Stimulated activated naive CD8-positive, alpha-beta T cell treated with anti-CD3 and anti-CD28 coated beads, Interleukin-15, amount 100 ng/mL, for 72 hours (primary cell): ENCODE measurements at regions not wholly inside any gene's neighbourhood (a gene's known extent, or its start where the extent isn't known, plus 50 kb on each side); places are given as distances from the start of the nearest gene placed in this dataset.
A peak's percentile ranks its signal among the peaks of the same experiment; 100 is the strongest.
"Not testable (repeated sequence)": the region's sequence is repeated elsewhere in the genome, so short reads cannot be mapped to it uniquely, and the experiment has no call there.

Source experiments
- ATAC-seq: fragments of 150-1000 bp; cut with Tn5 transposase; 2 replicates; pipeline ENCODE4 v1.10.0; 2021; ENCODE audit warnings: mild to moderate bottlenecking, moderate library complexity
- DNase-seq, 2 donors: peaks; one replicate each; pipeline ENCODE4 v3.0.0; 2021 to 2022
- H3K27ac Mint-ChIP-seq, 2 donors: one replicate each; pipeline ENCODE4 v1.8.0; 2022; ENCODE audit warnings: mild to moderate bottlenecking in 2 of 2, mixed read lengths in 2 of 2, moderate library complexity in 2 of 2
- H3K27me3 Mint-ChIP-seq: one replicate; pipeline ENCODE4 v1.8.0; 2022; ENCODE audit warnings: mixed read lengths
- H3K4me1 Mint-ChIP-seq: one replicate; pipeline ENCODE4 v1.8.0; 2022; ENCODE audit warnings: mild to moderate bottlenecking, mixed read lengths
- H3K4me3 Mint-ChIP-seq, 2 donors: one replicate each; pipeline ENCODE4 v1.8.0; 2022; ENCODE audit warnings: mild to moderate bottlenecking in 2 of 2, mixed read lengths in 2 of 2, moderate library complexity in 1 of 2
- H3K9me3 Mint-ChIP-seq, 2 donors: one replicate each; pipeline ENCODE4 v1.8.0; 2022; ENCODE audit warnings: mixed read lengths in 2 of 2

- ATAC-seq (no peak), DNase-seq (no peak)
- Mint-ChIP-seq H3K27me3 (no peaks in the 10 kb centered on the region), H3K9me3 (peaks cover 0 to 14% of the 10 kb centered on the region in 2 donors), H3K27ac (no peak overlapping the region), H3K4me1 (no peaks in the 10 kb centered on the region), H3K4me3 (no peak overlapping the region)
These were observed 155.8 kb downstream of the NAA11 start for GRCh38 chr4:79170077-79170476.

- Mint-ChIP-seq H3K4me1 (no peaks in the 10 kb centered on the region), H3K27me3 (no peaks in the 10 kb centered on the region), H3K27ac (no peak overlapping the region), H3K9me3 (peaks cover 0 to 14% of the 10 kb centered on the region in 2 donors), H3K4me3 (no peak overlapping the region)
- ATAC-seq (no peak), DNase-seq (no peak)
These were observed 160.8 kb downstream of the NAA11 start for GRCh38 chr4:79164907-79165610.

DNA sequence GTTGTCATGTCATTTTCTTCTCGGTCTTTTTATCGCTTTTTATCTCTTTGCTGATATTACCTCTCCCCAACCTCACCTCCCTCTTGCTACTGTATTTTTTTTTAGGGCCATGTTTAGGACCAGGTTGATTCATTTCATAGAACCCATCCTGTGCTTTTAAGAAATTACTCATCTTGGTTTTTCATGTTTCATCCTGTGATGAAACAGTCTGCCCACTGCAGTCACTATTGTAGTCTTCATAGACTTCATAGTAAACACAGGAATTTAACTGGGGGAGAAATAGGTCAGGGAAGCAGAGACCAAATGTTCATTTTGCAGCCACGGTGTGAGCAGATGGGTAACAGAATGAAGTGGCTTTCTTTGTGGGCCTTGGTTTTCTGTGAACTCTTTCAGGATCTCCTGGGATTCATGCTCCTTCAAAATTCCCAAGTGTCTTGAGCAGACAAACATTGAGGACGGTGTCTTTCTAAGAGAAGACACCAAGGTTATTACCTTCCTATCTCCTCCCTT is 161.8 kb downstream of the NAA11 start:
- Mint-ChIP-seq H3K4me1 (no peaks in the 10 kb centered on the region), H3K4me3 (no peak overlapping the region), H3K27ac (no peak overlapping the region), H3K9me3 (peaks cover 0 to 7% of the 10 kb centered on the region in 2 donors), H3K27me3 (no peaks in the 10 kb centered on the region)
- ATAC-seq (peak; percentile 63), DNase-seq (no peak)

DNA sequence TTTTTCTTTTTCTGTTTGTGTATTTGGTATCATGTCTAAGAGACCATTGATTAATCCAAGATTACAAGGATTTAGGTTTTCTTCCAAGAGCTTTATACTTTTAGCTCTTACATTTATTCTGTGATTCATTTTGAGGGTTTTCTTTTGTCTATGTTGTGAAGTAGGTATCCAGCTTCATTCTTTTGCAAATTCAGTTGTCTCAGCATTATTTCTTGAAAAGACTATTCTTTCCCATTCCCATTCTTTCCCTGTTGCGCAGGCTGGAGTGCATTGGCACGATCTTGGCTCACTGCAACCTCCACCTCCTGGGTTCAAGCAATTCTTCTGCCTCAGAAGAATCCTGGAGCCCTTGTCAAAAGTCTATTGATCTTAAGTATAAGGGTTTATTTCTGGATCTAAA is 164.9 kb downstream of the NAA11 start:
- DNase-seq (no peak), ATAC-seq (no peak)
- Mint-ChIP-seq H3K4me3 (no peak overlapping the region), H3K4me1 (no peaks in the 10 kb centered on the region), H3K27ac (no peak overlapping the region), H3K9me3 (no peaks in the 10 kb centered on the region), H3K27me3 (no peaks in the 10 kb centered on the region)

DNA sequence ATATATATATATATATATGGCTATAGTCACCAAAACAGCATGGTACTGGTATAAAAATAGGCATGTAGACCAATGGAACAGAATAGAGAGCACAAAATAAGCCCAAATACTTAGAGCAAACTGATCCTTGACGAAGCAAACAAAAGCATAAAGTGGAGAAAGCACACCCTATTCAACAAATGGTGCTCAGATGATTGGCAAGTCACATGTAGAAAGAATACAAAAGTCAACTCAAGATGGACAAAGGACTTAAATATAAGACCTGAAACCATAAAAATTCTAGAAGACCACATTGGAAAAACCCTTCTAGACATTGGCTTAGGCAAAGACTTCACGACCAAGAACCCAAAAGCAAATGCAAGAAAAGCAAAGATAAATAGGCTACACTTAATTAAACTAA is 167.2 kb downstream of the NAA11 start:
- not testable (repeated sequence) for H3K9me3 Mint-ChIP-seq, H3K27me3 Mint-ChIP-seq, ATAC-seq, H3K4me3 Mint-ChIP-seq, DNase-seq, H3K4me1 Mint-ChIP-seq, H3K27ac Mint-ChIP-seq

- peaks cover 0 to 6% of the 10 kb centered on the region in 2 donors for H3K9me3 Mint-ChIP-seq
- no peak for ATAC-seq
- no peaks in the 10 kb centered on the region for H3K27me3 Mint-ChIP-seq
- DNase-seq: no peak
- H3K27ac Mint-ChIP-seq: no peak overlapping the region
- no peaks in the 10 kb centered on the region for H3K4me1 Mint-ChIP-seq
- H3K4me3 Mint-ChIP-seq: no peak overlapping the region
These were observed 170.5 kb downstream of the NAA11 start for GRCh38 chr4:79155336-79155735.

GRCh38 chr4:79150820-79151416 is 174.9 kb downstream of the NAA11 start:
- DNase-seq: no peak
- no peaks in the 10 kb centered on the region for H3K27me3 Mint-ChIP-seq
- ATAC-seq: no peak

GRCh38 chr4:79148369-79148768 is 177.5 kb downstream of the NAA11 start:
- H3K27ac Mint-ChIP-seq: no peak overlapping the region

More at GRCh38 chr4:79150820-79151416, 174.9 kb downstream of the NAA11 start:
- Mint-ChIP-seq H3K4me3 (no peak overlapping the region), H3K4me1 (no peaks in the 10 kb centered on the region), H3K27ac (no peak overlapping the region), H3K9me3 (peaks cover 0 to 6% of the 10 kb centered on the region in 2 donors)

GRCh38 chr4:79147251-79147650 is 178.6 kb downstream of the NAA11 start:
- no peak overlapping the region for H3K27ac Mint-ChIP-seq
- H3K27me3 Mint-ChIP-seq: no peaks in the 10 kb centered on the region
- DNase-seq: no peak
- ATAC-seq: no peak
- H3K9me3 Mint-ChIP-seq: no peaks in the 10 kb centered on the region
- H3K4me3 Mint-ChIP-seq: no peak overlapping the region
- no peaks in the 10 kb centered on the region for H3K4me1 Mint-ChIP-seq

More at GRCh38 chr4:79148369-79148768, 177.5 kb downstream of the NAA11 start:
- no peaks in the 10 kb centered on the region for H3K9me3 Mint-ChIP-seq
- DNase-seq (no peak), ATAC-seq (no peak)
- no peaks in the 10 kb centered on the region for H3K27me3 Mint-ChIP-seq
- no peak overlapping the region for H3K4me3 Mint-ChIP-seq
- no peaks in the 10 kb centered on the region for H3K4me1 Mint-ChIP-seq

DNA sequence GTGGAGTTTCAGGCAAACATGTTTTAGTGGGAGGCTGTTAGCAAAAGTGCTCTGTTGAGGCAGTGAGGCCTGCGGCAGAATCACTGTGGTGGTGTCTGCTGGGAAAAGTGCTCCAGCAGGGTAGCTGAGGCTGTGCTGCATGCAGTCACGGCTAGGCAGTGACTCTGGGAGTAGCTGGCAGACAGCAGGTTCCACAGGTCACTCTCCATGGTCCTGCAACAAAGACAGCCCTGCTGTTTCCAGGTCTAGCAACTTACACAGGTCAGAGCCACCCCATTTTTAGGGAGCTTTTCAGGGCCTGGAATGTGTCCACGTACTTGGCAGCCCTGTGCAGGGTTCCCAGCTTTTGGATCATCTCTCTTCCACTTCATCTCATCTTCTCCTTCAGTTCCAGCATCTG is 184.3 kb downstream of the NAA11 start:
- no peak for DNase-seq

GRCh38 chr4:79134767-79135166 is 191.1 kb downstream of the NAA11 start:
- Mint-ChIP-seq H3K27me3 (no peaks in the 10 kb centered on the region), H3K27ac (no peak overlapping the region), H3K4me1 (no peaks in the 10 kb centered on the region), H3K4me3 (no peak overlapping the region), H3K9me3 (peaks cover 0 to 13% of the 10 kb centered on the region in 2 donors)
- DNase-seq (no peak), ATAC-seq (no peak)

More for the DNA sequence above, 184.3 kb downstream of the NAA11 start:
- no peaks in the 10 kb centered on the region for H3K4me1 Mint-ChIP-seq
- no peak overlapping the region for H3K27ac Mint-ChIP-seq
- no peak overlapping the region for H3K4me3 Mint-ChIP-seq
- H3K9me3 Mint-ChIP-seq: peaks cover 0 to 6% of the 10 kb centered on the region in 2 donors
- peak; percentile 31 for ATAC-seq
- H3K27me3 Mint-ChIP-seq: no peaks in the 10 kb centered on the region

DNA sequence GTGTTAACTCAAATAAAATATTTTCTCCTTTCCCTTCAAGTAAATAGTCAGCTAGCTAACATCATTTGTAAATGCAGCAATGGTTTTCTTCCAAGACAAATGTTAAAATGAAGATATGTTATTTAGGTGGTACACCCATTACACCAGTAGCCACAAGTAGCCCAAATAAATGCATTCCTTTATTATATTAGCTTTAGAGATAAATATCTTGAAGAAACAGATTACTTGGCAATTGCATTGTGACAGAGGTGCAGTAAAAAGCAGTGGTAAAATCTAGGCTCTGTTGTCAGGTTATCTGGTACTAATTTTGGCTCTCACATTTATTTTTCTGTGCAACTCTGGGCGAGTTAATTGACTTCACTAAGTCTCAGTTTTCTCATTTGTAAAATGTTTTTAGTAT is 193.0 kb downstream of the NAA11 start:
- peaks cover 8 to 30% of the 10 kb centered on the region in 2 donors for H3K9me3 Mint-ChIP-seq
- H3K4me1 Mint-ChIP-seq: no peaks in the 10 kb centered on the region
- H3K27me3 Mint-ChIP-seq: no peaks in the 10 kb centered on the region
- DNase-seq (no peak), ATAC-seq (no peak)
- no peak overlapping the region for H3K4me3 Mint-ChIP-seq
- no peak overlapping the region for H3K27ac Mint-ChIP-seq

DNA sequence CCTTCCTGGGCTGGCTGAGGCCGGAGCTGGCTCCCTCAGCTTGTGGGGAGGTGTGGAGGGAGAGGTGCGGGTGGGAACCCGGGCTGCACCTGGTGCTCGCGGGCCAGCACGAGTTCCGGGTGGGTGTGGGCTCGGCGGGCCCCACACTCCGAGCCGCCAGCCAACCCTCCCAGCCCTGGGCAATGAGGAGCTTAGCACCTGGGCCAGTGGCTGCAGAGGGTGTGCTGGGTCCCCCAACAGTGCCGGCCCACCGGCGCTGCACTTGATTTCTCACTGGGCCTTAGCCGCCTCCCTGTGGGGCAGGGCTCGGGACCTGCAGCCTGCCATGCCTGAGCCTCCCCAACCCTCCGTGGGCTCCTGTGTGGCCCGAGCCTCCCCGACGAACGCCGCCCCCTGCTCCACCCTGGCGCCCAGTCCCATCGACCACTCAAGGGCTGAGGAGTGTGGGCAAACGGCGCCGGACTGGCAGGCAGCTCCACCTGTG is 182.7 kb upstream of the PAQR3 start:
- ATAC-seq (peak; percentile 31), DNase-seq (no peak)
- no peaks in the 10 kb centered on the region for H3K27me3 Mint-ChIP-seq
- H3K4me1 Mint-ChIP-seq: no peaks in the 10 kb centered on the region
- no peak overlapping the region for H3K27ac Mint-ChIP-seq
- H3K9me3 Mint-ChIP-seq: peaks cover 31 to 51% of the 10 kb centered on the region in 2 donors
- no peak overlapping the region for H3K4me3 Mint-ChIP-seq

DNA sequence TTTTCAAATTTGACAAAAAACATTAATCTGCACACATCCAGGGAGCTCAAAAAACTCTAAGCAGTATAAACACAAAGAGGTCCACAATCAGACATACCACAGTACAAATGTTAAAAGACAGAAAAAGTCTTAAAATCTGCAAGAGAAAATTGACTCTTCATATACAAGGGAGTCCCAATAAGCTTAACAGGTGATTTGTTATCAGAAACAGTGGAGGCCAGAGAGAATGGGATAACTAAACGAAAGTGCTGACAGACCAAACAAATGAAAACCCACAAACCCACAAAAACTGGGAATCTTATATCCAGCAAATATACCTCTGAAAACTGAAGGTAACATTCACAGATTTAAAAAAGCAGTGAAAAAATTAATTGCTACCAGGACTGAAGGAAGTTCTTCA is 182.0 kb upstream of the PAQR3 start:
- no peak for DNase-seq
- H3K27ac Mint-ChIP-seq: no peak overlapping the region
- no peak for ATAC-seq
- no peaks in the 10 kb centered on the region for H3K4me1 Mint-ChIP-seq
- no peaks in the 10 kb centered on the region for H3K27me3 Mint-ChIP-seq
- no peak overlapping the region for H3K4me3 Mint-ChIP-seq
- H3K9me3 Mint-ChIP-seq: peaks cover 30 to 49% of the 10 kb centered on the region in 2 donors

GRCh38 chr4:79117051-79117450 is 177.8 kb upstream of the PAQR3 start:
- not testable (repeated sequence) for ATAC-seq, H3K27ac Mint-ChIP-seq, H3K27me3 Mint-ChIP-seq, H3K4me1 Mint-ChIP-seq, H3K4me3 Mint-ChIP-seq, DNase-seq
- peaks cover 35 to 49% of the 10 kb centered on the region in 2 donors for H3K9me3 Mint-ChIP-seq

- DNase-seq: no peak
- no peaks in the 10 kb centered on the region for H3K4me1 Mint-ChIP-seq
- peak overlapping the region in 1 of 2 donors; percentile 59 for H3K27ac Mint-ChIP-seq
- peaks cover 0 to 7% of the 10 kb centered on the region in 2 donors for H3K9me3 Mint-ChIP-seq
- H3K4me3 Mint-ChIP-seq: no peak overlapping the region
- no peaks in the 10 kb centered on the region for H3K27me3 Mint-ChIP-seq
- ATAC-seq: no peak
These were observed 167.8 kb upstream of the PAQR3 start for GRCh38 chr4:79107014-79107413.
